Heart left ventricle (tissue), 16 donors: ENCODE measurements at regions not wholly inside any gene's neighbourhood (a gene's known extent, or its start where the extent isn't known, plus 50 kb on each side); places are given as distances from the start of the nearest gene placed in this dataset.

ENCODE experiments used
- ATAC-seq, 4 donors: fragments of 200-7000 bp; cut with Tn5 transposase; one replicate each; pipeline ENCODE4 v1.9.1; 2020 to 2022; ENCODE audit warnings: moderate library complexity in 4 of 4, mild to moderate bottlenecking in 3 of 4, moderate number of reproducible peaks in 1 of 4
- DNase-seq, 5 donors: peaks; one replicate each; pipeline ENCODE4 v3.0.0-alpha.2; 2020
- H3K27ac ChIP-seq, 12 donors: fragments of 200-600 bp; sonication (generic) in 4 of 12; one replicate each; pipeline versions ENCODE4 v1.5.0 to v1.8.0; 2016 to 2022; ENCODE audit warnings: mild to moderate bottlenecking in 2 of 12
- H3K27me3 ChIP-seq, 9 donors: fragments of 200-600 bp; sonication (generic) in 2 of 9; one replicate each; pipeline versions ENCODE4 v1.5.1 to v1.8.0; 2016 to 2022; ENCODE audit warnings: mild to moderate bottlenecking in 3 of 9
- H3K36me3 ChIP-seq, 9 donors: fragments of 200-600 bp; sonication (generic) in 2 of 9; one replicate each; pipeline versions ENCODE4 v1.5.0 to v1.8.0; 2018 to 2022; ENCODE audit warnings: mild to moderate bottlenecking in 2 of 9
- H3K4me1 ChIP-seq, 12 donors: fragments of 200-600 bp; sonication (generic) in 4 of 12; one replicate each; pipeline versions ENCODE4 v1.5.0 to v1.8.0; 2016 to 2022; ENCODE audit warnings: mild to moderate bottlenecking in 3 of 12
- H3K4me3 ChIP-seq, 12 donors: fragments of 200-600 bp; sonication (generic) in 4 of 12; one replicate each; pipeline versions ENCODE4 v1.5.0 to v1.8.0; 2017 to 2022; ENCODE audit warnings: mild to moderate bottlenecking in 9 of 12, moderate library complexity in 4 of 12
- H3K9me3 ChIP-seq, 12 donors: fragments of 200-600 bp; sonication (generic) in 4 of 12; one replicate each; pipeline versions ENCODE4 v1.5.0 to v1.8.0; 2016 to 2022; ENCODE audit warnings: mild to moderate bottlenecking in 1 of 12
- CTCF ChIP-seq, 12 donors: fragments of 200-600 bp; sonication (generic) in 4 of 12; IDR thresholded peaks; one replicate each; pipeline versions ENCODE4 v1.5.0 to v1.8.0; 2018 to 2022; ENCODE audit warnings: antibody characterized with exemption in 12 of 12, mild to moderate bottlenecking in 5 of 12
- POLR2A ChIP-seq, 2 donors: fragments of 450-650 bp; IDR thresholded peaks; one replicate each; pipeline ENCODE4 v1.6.1; 2017; ENCODE audit warnings: antibody characterized with exemption in 2 of 2, mild to moderate bottlenecking in 2 of 2, moderate library complexity in 2 of 2
- WGBS, 4 donors: extraction: QIAGEN DNeasy Blood & Tissue Kit in 2 of 4; methylation state at CpG; one replicate each; pipeline versions ENCODE4 v1.1.5 to v1.1.7; 2013 to 2018; 5-methylcytosine and 5-hydroxymethylcytosine counted together
- intact Hi-C, 10 donors: fragments of 100-400 bp; cut with DNase I; formaldehyde crosslinking; loops; one replicate each; pipeline versions ENCODE4 v1.11.1 to v1.14.2; 2022
- donor health status: ischemic (EF 13 %, LVEDD 7.1; RV severe dilation, severe dysfunction).
- donor health status: healthy with polysubstance abuse.
- donor health status: DM: no; HTN: yes; CAD: no.
- donor health status: DM: no; HTN: no; CAD: no.
- donor health status: ischemic (EF 25% LVEDD 6.9; RV normal size, moderate dysfunction).
- donor health status: ischemic (EF 25% LVEDD 5.7; RV mildly dilated, moderate dysfunction).
- donor health status: healthy.
- donor health status: DM: yes; HTN: yes; CAD: no.
- donor health status: ischemic (EF 35%, LVEDD 5.7; RV mildly dilated, moderate dysfunction).
- donor health status: nonischemic (EF 11% LVEDD 7.7; RV severe dilation, severe dysfunction).
- donor health status: DM: yes; HTN: yes; CAD: no.
- donor health status: PGD.
- donor health status: ischemic (EF 29% LVEDD 5.4; RV normal size, mild dysfunction).
- donor health status: nonischemic (EF 23%, LVEDD 6.1; RV moderate dilation, normal function).

- TF ChIP-seq POLR2A (IDR thresholded peaks at IDR 0.05) (no peak), CTCF (IDR thresholded peaks at IDR 0.05) (no peak)
- Histone ChIP-seq H3K9me3 (no peaks in the 10 kb centered on the region), H3K4me1 (no peaks in the 10 kb centered on the region), H3K27me3 (no peaks in the 10 kb centered on the region), H3K27ac (no peak overlapping the region), H3K36me3 (no peaks in the 10 kb centered on the region), H3K4me3 (no peak overlapping the region)
- ATAC-seq = no peak
- intact Hi-C loops = no loop called here
- no peak for DNase-seq
- 74% methylated on average over 3 of the region's 3 CpGs; no CpG with 5 or more reads in 2 of the 4 donors for WGBS, 4 donors
These were observed 977.0 kb upstream of the AMELY start for GRCh38 chrY:7888506-7888905.

- H3K4me3 ChIP-seq = no peak overlapping the region
- H3K27ac ChIP-seq = no peak overlapping the region
- 96% methylated on average over 3 of the region's 3 CpGs; no CpG with 5 or more reads in 2 of the 4 donors for WGBS, 4 donors
- H3K4me1 ChIP-seq = no peaks in the 10 kb centered on the region
- ATAC-seq = no peak
- H3K27me3 ChIP-seq = no peaks in the 10 kb centered on the region
- H3K36me3 ChIP-seq = no peaks in the 10 kb centered on the region
- no peak for TF ChIP-seq POLR2A (IDR thresholded peaks at IDR 0.05)
- no peak for TF ChIP-seq CTCF (IDR thresholded peaks at IDR 0.05)
- intact Hi-C loops = no loop called here
- no peaks in the 10 kb centered on the region for H3K9me3 ChIP-seq
- no peak for DNase-seq
These were observed 970.1 kb upstream of the AMELY start for GRCh38 chrY:7881696-7882095.

- TF ChIP-seq CTCF (IDR thresholded peaks at IDR 0.05) = no peak
- ATAC-seq (no peak), DNase-seq (no peak)
- no peaks in the 10 kb centered on the region for H3K27me3 ChIP-seq
- H3K4me3 ChIP-seq = no peak overlapping the region
- intact Hi-C loops = no loop called here
- no peaks in the 10 kb centered on the region for H3K9me3 ChIP-seq
- WGBS, 4 donors = 82 to 83% methylated on average over 4 of the region's 4 CpGs; no CpG with 5 or more reads in 2 of the 4 donors
- H3K36me3 ChIP-seq = no peaks in the 10 kb centered on the region
- H3K4me1 ChIP-seq = no peaks in the 10 kb centered on the region
- H3K27ac ChIP-seq = no peak overlapping the region
These were observed 967.7 kb upstream of the AMELY start for GRCh38 chrY:7879245-7879644.

GRCh38 chrY:7878719-7879118, 967.2 kb upstream of the AMELY start:
- no peaks in the 10 kb centered on the region for H3K9me3 ChIP-seq
- intact Hi-C loops = no loop called here
- no peak for ATAC-seq
- H3K36me3 ChIP-seq = no peaks in the 10 kb centered on the region
- no peak for DNase-seq
- H3K27me3 ChIP-seq = no peaks in the 10 kb centered on the region
- TF ChIP-seq CTCF (IDR thresholded peaks at IDR 0.05) (no peak), POLR2A (IDR thresholded peaks at IDR 0.05) (no peak)
- no peaks in the 10 kb centered on the region for H3K4me1 ChIP-seq
- no peak overlapping the region for H3K27ac ChIP-seq
- H3K4me3 ChIP-seq = no peak overlapping the region
- WGBS, 4 donors = 94 to 97% methylated on average over 1 of the region's 1 CpG; no CpG with 5 or more reads in 2 of the 4 donors
